ENCODE measurements at regions not wholly inside any gene's neighbourhood (a gene's known extent, or its start where the extent isn't known, plus 50 kb on each side); places are given as distances from the start of the nearest gene placed in this dataset.

DNA sequence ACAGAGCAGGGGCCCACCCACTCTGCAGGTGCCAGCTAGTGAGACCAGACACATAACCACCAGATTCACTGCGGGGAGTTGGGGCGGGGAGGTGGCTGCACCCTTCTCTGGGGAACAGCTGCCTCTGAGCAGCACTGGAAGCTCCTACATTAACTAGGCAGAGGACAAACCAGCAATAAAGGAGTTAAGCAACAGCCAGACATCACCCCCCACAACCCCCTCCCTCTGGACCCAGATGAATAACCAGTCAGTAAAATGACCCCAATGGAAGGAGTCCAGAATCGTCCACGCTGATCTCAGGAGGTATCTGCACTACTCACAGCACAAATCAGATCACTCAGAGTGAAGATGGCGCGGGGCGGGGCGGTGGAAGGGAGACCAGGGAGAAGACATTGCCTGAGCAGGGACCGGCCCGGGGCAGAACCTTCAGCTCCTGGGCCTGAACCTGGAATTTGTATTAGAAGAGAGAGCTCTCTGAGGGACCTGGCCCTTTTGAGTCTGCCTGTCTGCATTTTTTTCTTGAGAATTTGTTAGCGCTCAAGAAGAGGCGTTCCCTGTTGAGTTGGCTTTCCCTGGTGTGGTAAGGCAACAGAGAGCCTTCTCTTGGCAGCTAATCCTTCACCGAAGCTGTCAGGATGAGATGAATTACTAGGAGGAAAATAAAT, 125.5 kb upstream of the NCAM1 start:
- TF ChIP-seq, protein P1, sequence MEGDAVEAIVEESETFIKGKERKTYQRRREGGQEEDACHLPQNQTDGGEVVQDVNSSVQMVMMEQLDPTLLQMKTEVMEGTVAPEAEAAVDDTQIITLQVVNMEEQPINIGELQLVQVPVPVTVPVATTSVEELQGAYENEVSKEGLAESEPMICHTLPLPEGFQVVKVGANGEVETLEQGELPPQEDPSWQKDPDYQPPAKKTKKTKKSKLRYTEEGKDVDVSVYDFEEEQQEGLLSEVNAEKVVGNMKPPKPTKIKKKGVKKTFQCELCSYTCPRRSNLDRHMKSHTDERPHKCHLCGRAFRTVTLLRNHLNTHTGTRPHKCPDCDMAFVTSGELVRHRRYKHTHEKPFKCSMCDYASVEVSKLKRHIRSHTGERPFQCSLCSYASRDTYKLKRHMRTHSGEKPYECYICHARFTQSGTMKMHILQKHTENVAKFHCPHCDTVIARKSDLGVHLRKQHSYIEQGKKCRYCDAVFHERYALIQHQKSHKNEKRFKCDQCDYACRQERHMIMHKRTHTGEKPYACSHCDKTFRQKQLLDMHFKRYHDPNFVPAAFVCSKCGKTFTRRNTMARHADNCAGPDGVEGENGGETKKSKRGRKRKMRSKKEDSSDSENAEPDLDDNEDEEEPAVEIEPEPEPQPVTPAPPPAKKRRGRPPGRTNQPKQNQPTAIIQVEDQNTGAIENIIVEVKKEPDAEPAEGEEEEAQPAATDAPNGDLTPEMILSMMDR (IDR thresholded peaks at IDR 0.05): no peak
- no peak for TF ChIP-seq ZFX (IDR thresholded peaks at IDR 0.05; ENCODE audit: borderline replicate concordance)
